Panc1 (cell line): ENCODE measurements at regions not wholly inside any gene's neighbourhood (a gene's known extent, or its start where the extent isn't known, plus 50 kb on each side); places are given as distances from the start of the nearest gene placed in this dataset.

ENCODE experiments used
- SIN3A ChIP-seq: IDR thresholded peaks from 2 replicates; pipeline ENCODE4 v1.6.1; 2012; ENCODE audit warnings: low read depth, mild to moderate bottlenecking, low read length, moderate library complexity, borderline replicate concordance; ENCODE audit not compliant: insufficient read depth
- TF ChIP-seq, protein P1 (sequence below): fragments of 450-650 bp; IDR thresholded peaks from 2 replicates; pipeline ENCODE4 v1.5.1; 2017; ENCODE audit warnings: mild to moderate bottlenecking
- TF ChIP-seq, protein P2 (sequence below), 2 experiments: IDR thresholded peaks; 2 replicates each; pipeline ENCODE4 v1.6.1; 2011 to 2012; ENCODE audit warnings: low read depth in 2 of 2, control low read depth in 1 of 2, low read length in 1 of 2, mild to moderate bottlenecking in 1 of 2, moderate library complexity in 1 of 2; ENCODE audit not compliant: insufficient read depth in 1 of 2

DNA sequence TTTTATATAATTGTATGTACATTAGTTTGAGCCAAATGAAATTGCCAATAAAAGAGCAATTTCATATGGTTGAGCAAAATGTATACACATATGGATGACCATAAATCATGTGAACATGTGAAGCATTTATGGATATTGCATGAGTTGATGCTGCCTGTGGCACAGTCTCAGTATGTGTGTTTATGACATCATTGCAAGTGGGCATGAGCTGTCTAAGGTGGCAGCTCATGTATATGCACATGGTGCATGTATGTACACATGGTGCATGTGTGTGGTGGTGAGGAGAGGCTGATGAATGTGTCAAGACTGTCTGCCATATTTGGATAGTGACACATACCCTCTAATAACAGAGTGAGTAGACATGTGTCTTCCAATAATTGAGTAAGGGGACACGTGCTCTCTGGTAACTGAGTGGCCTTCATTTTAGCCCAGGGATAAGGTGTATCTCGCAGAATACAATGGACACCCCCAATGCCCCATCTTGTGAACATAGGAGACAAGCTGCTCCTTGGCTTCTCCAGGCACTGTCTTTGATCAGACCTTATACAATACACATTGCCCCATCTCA, 208.8 kb downstream of the DHX35 start:
- TF ChIP-seq, protein P1, sequence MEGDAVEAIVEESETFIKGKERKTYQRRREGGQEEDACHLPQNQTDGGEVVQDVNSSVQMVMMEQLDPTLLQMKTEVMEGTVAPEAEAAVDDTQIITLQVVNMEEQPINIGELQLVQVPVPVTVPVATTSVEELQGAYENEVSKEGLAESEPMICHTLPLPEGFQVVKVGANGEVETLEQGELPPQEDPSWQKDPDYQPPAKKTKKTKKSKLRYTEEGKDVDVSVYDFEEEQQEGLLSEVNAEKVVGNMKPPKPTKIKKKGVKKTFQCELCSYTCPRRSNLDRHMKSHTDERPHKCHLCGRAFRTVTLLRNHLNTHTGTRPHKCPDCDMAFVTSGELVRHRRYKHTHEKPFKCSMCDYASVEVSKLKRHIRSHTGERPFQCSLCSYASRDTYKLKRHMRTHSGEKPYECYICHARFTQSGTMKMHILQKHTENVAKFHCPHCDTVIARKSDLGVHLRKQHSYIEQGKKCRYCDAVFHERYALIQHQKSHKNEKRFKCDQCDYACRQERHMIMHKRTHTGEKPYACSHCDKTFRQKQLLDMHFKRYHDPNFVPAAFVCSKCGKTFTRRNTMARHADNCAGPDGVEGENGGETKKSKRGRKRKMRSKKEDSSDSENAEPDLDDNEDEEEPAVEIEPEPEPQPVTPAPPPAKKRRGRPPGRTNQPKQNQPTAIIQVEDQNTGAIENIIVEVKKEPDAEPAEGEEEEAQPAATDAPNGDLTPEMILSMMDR = no peak
- TF ChIP-seq, protein P2, sequence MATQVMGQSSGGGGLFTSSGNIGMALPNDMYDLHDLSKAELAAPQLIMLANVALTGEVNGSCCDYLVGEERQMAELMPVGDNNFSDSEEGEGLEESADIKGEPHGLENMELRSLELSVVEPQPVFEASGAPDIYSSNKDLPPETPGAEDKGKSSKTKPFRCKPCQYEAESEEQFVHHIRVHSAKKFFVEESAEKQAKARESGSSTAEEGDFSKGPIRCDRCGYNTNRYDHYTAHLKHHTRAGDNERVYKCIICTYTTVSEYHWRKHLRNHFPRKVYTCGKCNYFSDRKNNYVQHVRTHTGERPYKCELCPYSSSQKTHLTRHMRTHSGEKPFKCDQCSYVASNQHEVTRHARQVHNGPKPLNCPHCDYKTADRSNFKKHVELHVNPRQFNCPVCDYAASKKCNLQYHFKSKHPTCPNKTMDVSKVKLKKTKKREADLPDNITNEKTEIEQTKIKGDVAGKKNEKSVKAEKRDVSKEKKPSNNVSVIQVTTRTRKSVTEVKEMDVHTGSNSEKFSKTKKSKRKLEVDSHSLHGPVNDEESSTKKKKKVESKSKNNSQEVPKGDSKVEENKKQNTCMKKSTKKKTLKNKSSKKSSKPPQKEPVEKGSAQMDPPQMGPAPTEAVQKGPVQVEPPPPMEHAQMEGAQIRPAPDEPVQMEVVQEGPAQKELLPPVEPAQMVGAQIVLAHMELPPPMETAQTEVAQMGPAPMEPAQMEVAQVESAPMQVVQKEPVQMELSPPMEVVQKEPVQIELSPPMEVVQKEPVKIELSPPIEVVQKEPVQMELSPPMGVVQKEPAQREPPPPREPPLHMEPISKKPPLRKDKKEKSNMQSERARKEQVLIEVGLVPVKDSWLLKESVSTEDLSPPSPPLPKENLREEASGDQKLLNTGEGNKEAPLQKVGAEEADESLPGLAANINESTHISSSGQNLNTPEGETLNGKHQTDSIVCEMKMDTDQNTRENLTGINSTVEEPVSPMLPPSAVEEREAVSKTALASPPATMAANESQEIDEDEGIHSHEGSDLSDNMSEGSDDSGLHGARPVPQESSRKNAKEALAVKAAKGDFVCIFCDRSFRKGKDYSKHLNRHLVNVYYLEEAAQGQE (IDR thresholded peaks at IDR 0.05; ENCODE audit: insufficient read depth in 1 of 2, low read depth in 2 of 2, low read length in 1 of 2) = no peak
- no peak for TF ChIP-seq SIN3A
